GM12891 (cell line): ENCODE measurements at regions not wholly inside any gene's neighbourhood (a gene's known extent, or its start where the extent isn't known, plus 50 kb on each side); places are given as distances from the start of the nearest gene placed in this dataset.

Source experiments
- PAX5 ChIP-seq: IDR thresholded peaks from 2 replicates; pipeline ENCODE4 v1.6.1; 2011; ENCODE audit warnings: low read length, moderate library complexity, mild to moderate bottlenecking; ENCODE audit not compliant: insufficient read depth, severe bottlenecking
- POLR2A ChIP-seq: IDR thresholded peaks from 2 replicates; pipeline ENCODE4 v1.6.1; 2011; ENCODE audit warnings: low read depth, low read length, control low read depth
- POLR2AphosphoS5 ChIP-seq: IDR thresholded peaks from 2 replicates; pipeline ENCODE4 v1.6.1; 2011; ENCODE audit warnings: low read depth, low read length, control low read depth
- POU2F2 ChIP-seq: IDR thresholded peaks from 2 replicates; pipeline ENCODE4 v1.6.1; 2011; ENCODE audit warnings: low read depth, mild to moderate bottlenecking, control low read depth, low read length, moderate library complexity
- SPI1 ChIP-seq: IDR thresholded peaks from 2 replicates; pipeline ENCODE4 v1.6.1; 2011; ENCODE audit warnings: low read depth, low read length, control low read depth
- TAF1 ChIP-seq: IDR thresholded peaks from 2 replicates; pipeline ENCODE4 v1.6.1; 2011; ENCODE audit warnings: low read depth, low read length, control low read depth

- TF ChIP-seq POLR2A = no peak
- no peak for TF ChIP-seq POLR2AphosphoS5
- TF ChIP-seq TAF1 = no peak
- TF ChIP-seq POU2F2 = no peak
- no peak for TF ChIP-seq SPI1
- TF ChIP-seq PAX5 = no peak
Measured at GRCh38 chr5:93953442-93953841, 212.0 kb upstream of the POU5F2 start.
